ENCODE measurements at regions not wholly inside any gene's neighbourhood (a gene's known extent, or its start where the extent isn't known, plus 50 kb on each side); places are given as distances from the start of the nearest gene placed in this dataset.

DNA sequence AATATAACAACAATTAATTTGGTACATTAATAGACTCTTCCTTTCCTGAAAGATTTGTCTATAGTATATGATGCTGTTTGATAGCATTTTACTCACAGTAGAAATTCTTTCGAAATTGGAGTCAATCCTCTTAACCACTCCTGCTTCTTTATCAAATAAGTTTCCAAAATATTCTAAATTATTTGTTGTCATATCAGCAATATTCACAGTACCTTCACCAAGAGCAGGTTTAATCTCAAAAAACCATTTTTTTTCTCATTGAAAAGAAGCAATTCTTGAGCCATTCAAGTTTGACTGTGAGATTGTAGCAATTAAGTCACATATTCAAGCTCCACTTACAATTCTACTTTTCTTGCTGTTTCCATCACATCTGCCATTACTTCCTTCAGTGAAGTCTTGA lies 83.5 kb upstream of the PRR16 start:
- ATAC-seq (ENCODE audit: low read depth) (no peak), DNase-seq (ENCODE audit: low spot score in 2 of 2) (no peak)
- Mint-ChIP-seq H3K36me3 (no peaks in the 10 kb centered on the region), H3K4me3 (no peak overlapping the region), H3K27ac (no peak overlapping the region), H3K27me3 (no peaks in the 10 kb centered on the region), H3K4me1 (no peaks in the 10 kb centered on the region), H3K9me3 (peaks cover 5% of the 10 kb centered on the region)

DNA sequence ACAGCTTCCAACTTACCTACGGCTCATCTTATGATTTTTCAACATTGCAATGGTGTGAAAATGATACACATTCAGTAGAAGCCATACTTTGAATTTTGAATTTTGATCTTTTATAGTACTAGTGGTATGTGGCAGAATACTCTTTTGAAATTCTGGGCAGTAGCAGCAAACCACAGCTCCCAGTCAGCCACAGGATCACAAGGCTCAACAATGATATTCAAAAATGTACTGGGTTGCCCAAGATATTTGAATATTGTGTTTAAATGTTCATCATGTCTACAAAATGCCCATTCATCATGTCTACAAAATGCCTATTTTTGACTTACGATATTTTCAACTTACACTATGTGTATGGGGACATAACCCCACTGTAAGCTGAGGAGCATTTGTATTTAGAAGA lies 81.3 kb upstream of the PRR16 start:
- Mint-ChIP-seq H3K27ac (no peak overlapping the region), H3K36me3 (no peaks in the 10 kb centered on the region), H3K9me3 (peaks cover 5% of the 10 kb centered on the region), H3K4me1 (no peaks in the 10 kb centered on the region), H3K27me3 (no peaks in the 10 kb centered on the region), H3K4me3 (no peak overlapping the region)
- DNase-seq (ENCODE audit: low spot score in 2 of 2) (no peak), ATAC-seq (ENCODE audit: low read depth) (no peak)

DNA sequence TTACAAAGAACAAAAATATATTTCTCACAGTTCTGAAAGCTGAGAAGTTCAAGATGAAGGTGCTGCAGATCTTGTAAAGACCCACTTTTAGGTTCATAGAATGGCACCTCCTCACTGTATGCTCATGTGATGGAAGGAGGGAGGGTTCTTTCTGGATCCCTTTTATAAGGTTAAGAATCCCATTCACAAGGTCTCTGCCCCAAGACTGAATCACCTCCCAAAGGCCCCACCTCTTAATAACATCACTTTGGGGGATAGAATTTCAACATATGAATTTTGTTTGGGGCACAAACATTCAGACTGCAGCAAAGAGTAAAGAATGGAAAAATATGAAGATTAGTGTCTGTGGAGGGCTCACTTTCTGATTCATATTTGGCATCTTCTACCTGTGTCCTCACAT lies 77.1 kb upstream of the PRR16 start:
- Mint-ChIP-seq H3K9me3 (no peaks in the 10 kb centered on the region), H3K27ac (no peak overlapping the region), H3K4me3 (no peak overlapping the region), H3K27me3 (peaks cover 2% of the 10 kb centered on the region), H3K36me3 (no peaks in the 10 kb centered on the region), H3K4me1 (no peaks in the 10 kb centered on the region)
- DNase-seq (ENCODE audit: low spot score in 2 of 2) (no peak), ATAC-seq (ENCODE audit: low read depth) (no peak)

DNA sequence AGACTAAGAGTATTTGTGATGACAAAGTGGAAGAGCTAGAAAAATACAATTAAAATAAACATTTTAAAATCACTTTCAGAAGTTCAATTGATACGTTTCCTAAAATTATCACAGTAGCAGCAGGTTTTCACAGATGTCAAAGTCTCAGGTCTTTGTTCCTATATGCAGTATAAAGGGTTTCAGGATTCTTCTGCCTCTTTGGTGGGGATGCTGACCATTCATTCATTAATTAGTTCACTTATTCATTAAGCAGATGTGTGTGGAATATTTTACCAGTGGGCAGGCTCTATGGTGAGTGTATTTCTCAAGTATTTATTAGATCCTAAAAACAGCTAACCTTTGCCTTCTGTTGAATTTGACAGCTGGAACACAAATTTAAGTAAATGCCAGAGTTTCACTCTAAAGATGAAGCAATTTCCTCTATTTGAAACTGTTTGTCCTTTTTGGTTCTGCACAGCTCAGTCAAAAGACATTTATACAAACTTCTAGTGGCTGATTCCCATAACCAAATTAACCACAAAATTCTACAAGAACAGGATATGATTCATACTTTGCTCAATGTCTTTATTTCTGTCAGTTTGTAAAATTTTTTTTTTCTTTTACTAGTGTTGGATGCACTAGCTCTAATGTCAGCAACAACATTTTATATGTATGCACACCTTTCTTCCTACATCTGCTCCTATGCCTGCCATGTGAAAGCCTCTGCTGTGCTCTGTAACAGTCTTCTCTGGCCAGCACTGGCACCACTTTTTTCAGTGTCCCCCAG lies 75.9 kb upstream of the PRR16 start:
- H3K36me3 Mint-ChIP-seq, result no peaks in the 10 kb centered on the region
- H3K27ac Mint-ChIP-seq, result no peak overlapping the region
- peaks cover 2% of the 10 kb centered on the region for H3K27me3 Mint-ChIP-seq
- no peaks in the 10 kb centered on the region for H3K9me3 Mint-ChIP-seq
- ATAC-seq (ENCODE audit: low read depth) (no peak), DNase-seq (ENCODE audit: low spot score in 2 of 2) (no peak)
- H3K4me3 Mint-ChIP-seq, result no peak overlapping the region
- H3K4me1 Mint-ChIP-seq, result no peaks in the 10 kb centered on the region

DNA sequence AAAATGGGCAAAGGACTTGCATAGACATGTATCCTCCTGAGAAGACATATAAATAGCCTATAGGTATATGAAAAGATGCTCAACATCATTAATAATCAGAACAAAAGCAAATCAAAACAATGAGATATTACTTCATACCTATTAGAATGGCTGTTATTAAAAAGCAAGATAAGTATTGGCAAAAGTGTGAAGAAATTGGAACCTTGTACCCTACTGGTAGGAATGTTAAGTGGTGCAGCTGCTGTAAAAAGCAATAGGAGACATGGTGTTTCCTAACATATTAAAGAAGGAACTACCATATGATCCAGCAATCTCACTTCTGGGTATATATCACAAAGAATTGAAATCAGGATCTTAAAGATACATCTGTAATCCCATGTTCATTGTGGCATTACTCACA lies 69.8 kb upstream of the PRR16 start:
- no peak overlapping the region for H3K27ac Mint-ChIP-seq
- H3K9me3 Mint-ChIP-seq, result peaks cover 2% of the 10 kb centered on the region
- H3K4me1 Mint-ChIP-seq, result no peaks in the 10 kb centered on the region

DNA sequence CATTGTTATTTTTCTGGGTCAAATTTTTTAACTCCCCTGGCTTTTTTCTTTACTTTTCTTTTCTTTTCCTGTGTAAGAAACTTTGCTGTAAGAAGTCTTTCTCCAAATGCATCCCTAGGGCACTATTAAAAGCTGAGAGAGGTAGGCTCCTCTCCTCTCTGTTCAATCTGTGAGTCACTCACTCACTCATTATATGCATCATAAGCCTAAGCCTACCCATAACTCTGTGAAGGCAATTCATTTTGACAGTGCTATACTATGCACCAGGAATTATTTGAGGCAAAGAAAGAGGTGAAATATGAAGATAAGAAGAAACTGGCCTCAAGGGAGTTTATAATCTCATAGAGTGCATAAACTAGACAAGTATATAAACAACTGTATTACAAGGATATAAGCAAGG lies 67.9 kb upstream of the PRR16 start:
- H3K27me3 Mint-ChIP-seq, result peaks cover 4% of the 10 kb centered on the region
- DNase-seq (ENCODE audit: low spot score in 2 of 2) (no peak), ATAC-seq (ENCODE audit: low read depth) (no peak)
- no peaks in the 10 kb centered on the region for H3K4me1 Mint-ChIP-seq
- H3K4me3 Mint-ChIP-seq, result no peak overlapping the region
- no peak overlapping the region for H3K27ac Mint-ChIP-seq
- H3K9me3 Mint-ChIP-seq, result peaks cover 2% of the 10 kb centered on the region
- peaks cover 3% of the 10 kb centered on the region for H3K36me3 Mint-ChIP-seq

More for the DNA sequence above, 69.8 kb upstream of the PRR16 start:
- Mint-ChIP-seq H3K4me3 (no peak overlapping the region), H3K27me3 (peaks cover 6% of the 10 kb centered on the region), H3K36me3 (peaks cover 3% of the 10 kb centered on the region)
- ATAC-seq (ENCODE audit: low read depth), result no peak
- DNase-seq (ENCODE audit: low spot score in 2 of 2), result no peak

DNA sequence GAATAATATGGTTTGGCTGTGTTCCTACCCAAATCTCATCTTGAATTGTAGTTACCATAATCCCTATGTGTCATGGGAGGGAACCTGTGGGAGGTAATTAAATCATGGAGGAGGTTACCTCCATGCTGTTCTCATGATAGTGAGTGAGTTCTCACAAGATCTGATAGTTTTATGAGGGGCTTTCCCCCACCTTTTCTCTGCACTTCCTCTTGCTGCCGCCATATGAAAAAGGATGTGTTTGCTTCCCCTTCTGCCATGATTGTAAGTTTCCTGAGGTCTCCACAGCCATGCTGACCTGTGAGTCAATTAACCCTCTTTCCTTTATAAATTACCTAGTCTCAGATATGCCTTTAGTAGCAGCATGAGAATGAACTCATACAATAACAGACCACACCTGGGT lies 63.7 kb upstream of the PRR16 start:
- DNase-seq (ENCODE audit: low spot score in 2 of 2), result no peak
- peaks cover 3% of the 10 kb centered on the region for H3K36me3 Mint-ChIP-seq
- ATAC-seq (ENCODE audit: low read depth), result no peak
- H3K9me3 Mint-ChIP-seq, result peaks cover 2% of the 10 kb centered on the region
- peaks cover 4% of the 10 kb centered on the region for H3K27me3 Mint-ChIP-seq
- no peak overlapping the region for H3K27ac Mint-ChIP-seq
- no peaks in the 10 kb centered on the region for H3K4me1 Mint-ChIP-seq
- no peak overlapping the region for H3K4me3 Mint-ChIP-seq

DNA sequence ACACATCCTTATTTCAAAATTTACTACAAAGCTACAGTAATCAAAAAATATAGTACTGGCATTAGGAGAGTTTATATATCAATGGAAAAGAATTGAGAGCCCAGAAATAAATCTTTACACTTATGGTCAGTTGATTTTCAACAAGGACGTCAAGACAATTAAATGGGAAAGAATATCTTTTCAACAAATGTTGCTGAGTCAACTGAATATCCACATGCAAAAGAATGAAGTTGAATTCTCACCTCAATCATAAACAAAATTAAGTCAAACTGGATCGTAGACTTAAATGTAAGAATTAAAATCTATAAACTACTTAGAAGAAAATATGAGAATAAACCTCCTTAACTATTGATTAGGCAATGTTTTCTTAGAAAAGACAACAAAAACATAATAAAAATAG lies 61.5 kb upstream of the PRR16 start:
- DNase-seq (ENCODE audit: low spot score in 2 of 2), result no peak
- no peaks in the 10 kb centered on the region for H3K4me1 Mint-ChIP-seq

DNA sequence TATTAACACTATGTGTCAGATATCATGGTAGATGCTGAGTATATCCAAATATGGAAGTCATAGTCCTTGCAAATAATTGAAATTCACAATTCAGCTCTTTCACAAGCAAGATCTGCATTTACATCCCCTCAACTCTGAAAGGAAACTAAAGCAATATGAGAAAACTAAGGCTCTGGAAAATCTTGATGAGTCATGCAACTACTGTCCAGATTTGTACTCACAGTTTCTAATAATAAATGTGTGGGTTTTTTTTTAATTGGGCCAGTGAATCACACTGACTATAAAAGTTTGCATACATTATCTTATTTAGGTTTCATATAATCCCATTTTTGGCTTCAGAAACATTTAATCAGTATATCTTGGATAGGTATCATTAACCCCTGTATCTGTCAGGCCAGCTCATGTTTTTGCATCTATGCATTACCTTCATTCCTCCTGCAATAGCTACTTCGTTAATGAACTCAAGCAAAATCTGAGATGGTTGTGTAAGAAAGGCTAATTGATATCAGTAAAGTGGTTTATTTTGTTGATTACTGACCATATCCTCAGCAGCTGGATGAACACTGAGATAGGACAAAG lies 58.7 kb upstream of the PRR16 start:
- Mint-ChIP-seq H3K36me3 (no peaks in the 10 kb centered on the region), H3K27ac (no peak overlapping the region), H3K27me3 (no peaks in the 10 kb centered on the region), H3K4me1 (no peaks in the 10 kb centered on the region), H3K9me3 (peaks cover 1% of the 10 kb centered on the region), H3K4me3 (no peak overlapping the region)
- no peak for DNase-seq (ENCODE audit: low spot score in 2 of 2)
- no peak for ATAC-seq (ENCODE audit: low read depth)

More for the DNA sequence above, 61.5 kb upstream of the PRR16 start:
- H3K4me3 Mint-ChIP-seq, result no peak overlapping the region
- peaks cover 2% of the 10 kb centered on the region for H3K9me3 Mint-ChIP-seq
- H3K36me3 Mint-ChIP-seq, result peaks cover 3% of the 10 kb centered on the region
- H3K27ac Mint-ChIP-seq, result no peak overlapping the region
- no peak for ATAC-seq (ENCODE audit: low read depth)
- H3K27me3 Mint-ChIP-seq, result peaks cover 4% of the 10 kb centered on the region

DNA sequence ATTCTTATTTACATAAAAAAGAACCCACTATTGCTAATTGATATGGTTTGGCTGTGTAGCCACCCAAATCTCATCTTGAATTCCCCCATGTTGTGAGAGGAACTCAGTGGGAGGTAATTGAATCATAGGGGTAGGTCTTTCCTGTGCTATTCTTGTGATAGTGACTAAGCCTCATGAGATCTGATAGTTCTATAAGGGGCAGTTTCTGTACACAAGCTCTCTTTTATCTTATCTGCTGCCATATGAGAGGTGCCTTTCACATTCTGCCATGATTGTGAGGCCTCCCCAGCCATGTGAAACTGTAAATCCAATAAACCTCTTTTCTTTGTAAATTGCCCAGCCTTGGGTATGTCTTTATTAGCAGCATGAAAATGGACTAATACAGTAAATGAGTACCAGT lies 58.2 kb upstream of the PRR16 start:
- Mint-ChIP-seq H3K4me3 (no peak overlapping the region), H3K27me3 (no peaks in the 10 kb centered on the region), H3K4me1 (no peaks in the 10 kb centered on the region), H3K36me3 (no peaks in the 10 kb centered on the region), H3K27ac (no peak overlapping the region), H3K9me3 (peaks cover 1% of the 10 kb centered on the region)
- ATAC-seq (ENCODE audit: low read depth) (no peak), DNase-seq (ENCODE audit: low spot score in 2 of 2) (no peak)

DNA sequence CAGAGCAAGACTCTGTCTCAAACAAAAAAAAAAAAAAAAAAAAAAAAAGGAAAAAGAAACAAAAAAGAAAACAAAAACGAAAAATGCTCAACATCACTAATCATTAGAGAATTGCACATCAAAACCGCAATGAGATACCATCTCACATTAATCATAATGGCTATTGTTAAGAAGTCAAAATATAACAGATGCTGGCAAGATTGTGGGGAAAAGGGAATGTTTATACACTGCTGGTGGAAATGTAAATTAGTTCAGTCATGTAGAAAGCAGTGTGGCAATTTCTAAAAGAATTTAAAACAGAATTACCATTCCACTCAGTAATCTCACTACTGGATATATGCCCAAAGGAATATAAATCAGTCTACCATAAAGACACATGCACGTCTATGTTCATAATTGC lies 50.4 kb upstream of the PRR16 start:
- Mint-ChIP-seq H3K36me3 (no peaks in the 10 kb centered on the region), H3K4me1 (no peaks in the 10 kb centered on the region), H3K4me3 (no peak overlapping the region), H3K27me3 (peaks cover 2% of the 10 kb centered on the region), H3K9me3 (peaks cover 1% of the 10 kb centered on the region), H3K27ac (no peak overlapping the region)
- no peak for ATAC-seq (ENCODE audit: low read depth)
- DNase-seq (ENCODE audit: low spot score in 2 of 2), result no peak
